ENCODE measurements at regions not wholly inside any gene's neighbourhood (a gene's known extent, or its start where the extent isn't known, plus 50 kb on each side); places are given as distances from the start of the nearest gene placed in this dataset.

DNA sequence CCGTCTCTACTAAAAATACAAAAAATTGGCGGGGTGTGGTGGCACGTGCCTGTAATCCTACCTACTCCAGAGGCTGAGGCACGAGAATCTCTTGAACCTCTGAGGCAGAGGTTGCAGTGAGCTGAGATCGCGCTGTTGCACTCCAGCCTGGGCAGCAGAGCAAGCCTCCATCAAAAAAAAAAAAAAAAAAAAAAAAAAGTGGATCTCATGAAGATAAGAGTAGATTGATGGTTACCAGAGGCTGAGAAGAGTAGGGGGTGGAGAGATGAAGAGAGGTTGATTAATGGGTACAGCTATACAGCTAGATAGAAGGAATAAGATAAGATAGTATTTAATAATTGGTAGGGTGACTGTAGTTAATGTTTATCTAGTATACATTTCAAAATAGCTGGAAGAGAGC lies 65.9 kb upstream of the LRRC3B start (continued):
- TF ChIP-seq, protein P1, sequence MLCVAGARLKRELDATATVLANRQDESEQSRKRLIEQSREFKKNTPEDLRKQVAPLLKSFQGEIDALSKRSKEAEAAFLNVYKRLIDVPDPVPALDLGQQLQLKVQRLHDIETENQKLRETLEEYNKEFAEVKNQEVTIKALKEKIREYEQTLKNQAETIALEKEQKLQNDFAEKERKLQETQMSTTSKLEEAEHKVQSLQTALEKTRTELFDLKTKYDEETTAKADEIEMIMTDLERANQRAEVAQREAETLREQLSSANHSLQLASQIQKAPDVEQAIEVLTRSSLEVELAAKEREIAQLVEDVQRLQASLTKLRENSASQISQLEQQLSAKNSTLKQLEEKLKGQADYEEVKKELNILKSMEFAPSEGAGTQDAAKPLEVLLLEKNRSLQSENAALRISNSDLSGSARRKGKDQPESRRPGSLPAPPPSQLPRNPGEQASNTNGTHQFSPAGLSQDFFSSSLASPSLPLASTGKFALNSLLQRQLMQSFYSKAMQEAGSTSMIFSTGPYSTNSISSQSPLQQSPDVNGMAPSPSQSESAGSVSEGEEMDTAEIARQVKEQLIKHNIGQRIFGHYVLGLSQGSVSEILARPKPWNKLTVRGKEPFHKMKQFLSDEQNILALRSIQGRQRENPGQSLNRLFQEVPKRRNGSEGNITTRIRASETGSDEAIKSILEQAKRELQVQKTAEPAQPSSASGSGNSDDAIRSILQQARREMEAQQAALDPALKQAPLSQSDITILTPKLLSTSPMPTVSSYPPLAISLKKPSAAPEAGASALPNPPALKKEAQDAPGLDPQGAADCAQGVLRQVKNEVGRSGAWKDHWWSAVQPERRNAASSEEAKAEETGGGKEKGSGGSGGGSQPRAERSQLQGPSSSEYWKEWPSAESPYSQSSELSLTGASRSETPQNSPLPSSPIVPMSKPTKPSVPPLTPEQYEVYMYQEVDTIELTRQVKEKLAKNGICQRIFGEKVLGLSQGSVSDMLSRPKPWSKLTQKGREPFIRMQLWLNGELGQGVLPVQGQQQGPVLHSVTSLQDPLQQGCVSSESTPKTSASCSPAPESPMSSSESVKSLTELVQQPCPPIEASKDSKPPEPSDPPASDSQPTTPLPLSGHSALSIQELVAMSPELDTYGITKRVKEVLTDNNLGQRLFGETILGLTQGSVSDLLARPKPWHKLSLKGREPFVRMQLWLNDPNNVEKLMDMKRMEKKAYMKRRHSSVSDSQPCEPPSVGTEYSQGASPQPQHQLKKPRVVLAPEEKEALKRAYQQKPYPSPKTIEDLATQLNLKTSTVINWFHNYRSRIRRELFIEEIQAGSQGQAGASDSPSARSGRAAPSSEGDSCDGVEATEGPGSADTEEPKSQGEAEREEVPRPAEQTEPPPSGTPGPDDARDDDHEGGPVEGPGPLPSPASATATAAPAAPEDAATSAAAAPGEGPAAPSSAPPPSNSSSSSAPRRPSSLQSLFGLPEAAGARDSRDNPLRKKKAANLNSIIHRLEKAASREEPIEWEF (CRISPR knock-in tag; IDR thresholded peaks at IDR 0.05) = no peak

DNA sequence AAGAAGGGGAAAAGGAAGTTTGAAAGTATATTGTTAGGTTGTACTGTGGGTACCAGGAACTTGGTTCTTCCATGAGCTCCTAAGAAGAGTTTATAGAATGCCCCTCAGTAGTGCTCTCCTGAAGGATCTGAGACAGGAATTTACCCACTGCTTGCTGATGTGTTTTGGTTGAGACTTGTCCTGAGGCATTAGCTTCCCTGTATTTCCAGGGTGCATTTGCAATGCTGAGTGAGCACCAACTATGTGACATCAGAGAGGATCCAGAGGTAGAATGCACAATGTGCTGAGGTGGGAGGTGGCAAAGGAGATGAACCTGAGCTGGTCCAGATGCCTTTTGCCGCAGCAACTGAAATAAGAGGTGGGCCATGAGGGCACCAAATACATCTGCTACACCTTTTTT lies 64.3 kb upstream of the LRRC3B start:
- H3K4me1 ChIP-seq (replicated peaks in 1 of 2; ENCODE audit: control insufficient read depth in 2 of 2, insufficient read depth in 2 of 2, low read length in 2 of 2) = no peaks in the 10 kb centered on the region
- no peaks in the 10 kb centered on the region for H4K20me1 ChIP-seq (replicated peaks; ENCODE audit: control insufficient read depth, insufficient read depth, low read length)
- no peaks in the 10 kb centered on the region for H3K9me1 ChIP-seq (ENCODE audit: control insufficient read depth, insufficient read depth, low read length)
- no peaks in the 10 kb centered on the region for H3K9me3 ChIP-seq (replicated peaks; ENCODE audit: control insufficient read depth, insufficient read depth, low read depth, low read length)
- H3K36me3 ChIP-seq (ENCODE audit: control insufficient read depth, insufficient read depth, low read length) = no peaks in the 10 kb centered on the region
- ATAC-seq (no peak), DNase-seq (ENCODE audit: extremely low read depth in 1 of 4, low spot score in 3 of 4) (no peak), FAIRE-seq (no peak)
- WGBS (ENCODE audit: insufficient coverage, low coverage, missing lambda C conversion rate) = 0% methylated on average over 1 of the region's 1 CpG
- intact Hi-C loops (cut with micrococcal nuclease) (no loop called here), in situ Hi-C loops (cut with MboI) (no loop called here)
- no peak overlapping the region for H3K4me3 ChIP-seq
- no peaks in the 10 kb centered on the region for H3K27me3 ChIP-seq (ENCODE audit: control insufficient read depth in 2 of 2, insufficient read depth in 2 of 2, low read length in 2 of 2)
- no peak overlapping the region for H3K9ac ChIP-seq (ENCODE audit: insufficient read depth in 1 of 2, low read depth in 2 of 2, low read length in 2 of 2)
- no peak overlapping the region for H3K27ac ChIP-seq (ENCODE audit: extremely low read depth, low read depth, low read length)
- ChIA-PET POLR2A (no interaction called here), CTCF (ENCODE audit: low intra/inter-chr PET ratio) (no interaction called here)
- H2AFZ ChIP-seq (ENCODE audit: low read depth, low read length) = no peak overlapping the region
- H3K79me2 ChIP-seq (ENCODE audit: control insufficient read depth, insufficient read depth, low read length) = no peaks in the 10 kb centered on the region
- no peak overlapping the region for H3K4me2 ChIP-seq (ENCODE audit: insufficient read depth, low read length)
- no TSS peak for BruUV-seq (replicated peaks)
- TF ChIP-seq ZNF239 (CRISPR knock-in tag; IDR thresholded peaks at IDR 0.05) (no peak), ZNF184 (CRISPR knock-in tag; IDR thresholded peaks at IDR 0.05) (no peak), KAT2B (IDR thresholded peaks at IDR 0.05; ENCODE audit: low read depth, low read length) (no peak), ZSCAN29 (IDR thresholded peaks at IDR 0.05) (no peak), ZFPM2 (CRISPR knock-in tag; IDR thresholded peaks at IDR 0.05) (no peak), XRCC4 (IDR thresholded peaks at IDR 0.05; ENCODE audit: extremely low read depth, insufficient read depth, insufficient read length) (no peak), BCL6 (CRISPR knock-in tag; IDR thresholded peaks at IDR 0.05) (no peak), RBM34 (IDR thresholded peaks at IDR 0.05; ENCODE audit: borderline replicate concordance, insufficient read depth, low read length) (no peak), HMG20A (CRISPR knock-in tag; conservative IDR thresholded peaks at IDR 0.05) (no peak), ZNF436 (CRISPR knock-in tag; IDR thresholded peaks at IDR 0.05) (no peak), TFAM (CRISPR knock-in tag; conservative IDR thresholded peaks at IDR 0.05) (no peak), ARNT (IDR thresholded peaks at IDR 0.05) (no peak)
- TF ChIP-seq, protein P2, sequence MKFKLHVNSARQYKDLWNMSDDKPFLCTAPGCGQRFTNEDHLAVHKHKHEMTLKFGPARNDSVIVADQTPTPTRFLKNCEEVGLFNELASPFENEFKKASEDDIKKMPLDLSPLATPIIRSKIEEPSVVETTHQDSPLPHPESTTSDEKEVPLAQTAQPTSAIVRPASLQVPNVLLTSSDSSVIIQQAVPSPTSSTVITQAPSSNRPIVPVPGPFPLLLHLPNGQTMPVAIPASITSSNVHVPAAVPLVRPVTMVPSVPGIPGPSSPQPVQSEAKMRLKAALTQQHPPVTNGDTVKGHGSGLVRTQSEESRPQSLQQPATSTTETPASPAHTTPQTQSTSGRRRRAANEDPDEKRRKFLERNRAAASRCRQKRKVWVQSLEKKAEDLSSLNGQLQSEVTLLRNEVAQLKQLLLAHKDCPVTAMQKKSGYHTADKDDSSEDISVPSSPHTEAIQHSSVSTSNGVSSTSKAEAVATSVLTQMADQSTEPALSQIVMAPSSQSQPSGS (CRISPR knock-in tag; IDR thresholded peaks at IDR 0.05) = no peak
- TF ChIP-seq, protein P3, sequence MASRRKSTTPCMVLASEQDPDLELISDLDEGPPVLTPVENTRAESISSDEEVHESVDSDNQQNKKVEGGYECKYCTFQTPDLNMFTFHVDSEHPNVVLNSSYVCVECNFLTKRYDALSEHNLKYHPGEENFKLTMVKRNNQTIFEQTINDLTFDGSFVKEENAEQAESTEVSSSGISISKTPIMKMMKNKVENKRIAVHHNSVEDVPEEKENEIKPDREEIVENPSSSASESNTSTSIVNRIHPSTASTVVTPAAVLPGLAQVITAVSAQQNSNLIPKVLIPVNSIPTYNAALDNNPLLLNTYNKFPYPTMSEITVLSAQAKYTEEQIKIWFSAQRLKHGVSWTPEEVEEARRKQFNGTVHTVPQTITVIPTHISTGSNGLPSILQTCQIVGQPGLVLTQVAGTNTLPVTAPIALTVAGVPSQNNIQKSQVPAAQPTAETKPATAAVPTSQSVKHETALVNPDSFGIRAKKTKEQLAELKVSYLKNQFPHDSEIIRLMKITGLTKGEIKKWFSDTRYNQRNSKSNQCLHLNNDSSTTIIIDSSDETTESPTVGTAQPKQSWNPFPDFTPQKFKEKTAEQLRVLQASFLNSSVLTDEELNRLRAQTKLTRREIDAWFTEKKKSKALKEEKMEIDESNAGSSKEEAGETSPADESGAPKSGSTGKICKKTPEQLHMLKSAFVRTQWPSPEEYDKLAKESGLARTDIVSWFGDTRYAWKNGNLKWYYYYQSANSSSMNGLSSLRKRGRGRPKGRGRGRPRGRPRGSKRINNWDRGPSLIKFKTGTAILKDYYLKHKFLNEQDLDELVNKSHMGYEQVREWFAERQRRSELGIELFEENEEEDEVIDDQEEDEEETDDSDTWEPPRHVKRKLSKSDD (conservative IDR thresholded peaks at IDR 0.05; ENCODE audit: low read length) = no peak

All from K562 (cell line).